MM.1S (cell line): ENCODE measurements at regions not wholly inside any gene's neighbourhood (a gene's known extent, or its start where the extent isn't known, plus 50 kb on each side); places are given as distances from the start of the nearest gene placed in this dataset.

Experiments
- DNase-seq: peaks from one replicate; pipeline ENCODE4 v3.0.0-alpha.2; 2015
- H2AFZ ChIP-seq: fragments of 300-600 bp; sonication (generic); 2 replicates; pipeline ENCODE4 v1.6.0; 2016; ENCODE audit warnings: antibody characterized with exemption, low read length
- H3F3A ChIP-seq: fragments of 300-600 bp; sonication (generic); 2 replicates; pipeline ENCODE4 v1.6.1; 2016; ENCODE audit warnings: mild to moderate bottlenecking, antibody characterized with exemption, low read length, moderate library complexity, mixed read lengths; ENCODE audit not compliant: insufficient read depth
- H3K27ac ChIP-seq: fragments of 300-600 bp; sonication (generic); 2 replicates; pipeline ENCODE4 v1.5.1; 2016; ENCODE audit warnings: mild to moderate bottlenecking, low read length
- H3K27me3 ChIP-seq: fragments of 300-600 bp; sonication (generic); replicated peaks from 2 replicates; pipeline ENCODE4 v1.6.0; 2016; ENCODE audit warnings: low read length; ENCODE audit not compliant: insufficient read depth
- H3K36me3 ChIP-seq: fragments of 300-600 bp; sonication (generic); replicated peaks from 2 replicates; pipeline ENCODE4 v1.6.1; 2016; ENCODE audit warnings: mild to moderate bottlenecking, low read length, mixed read lengths; ENCODE audit not compliant: insufficient read depth
- H3K4me1 ChIP-seq: fragments of 300-600 bp; sonication (generic); 2 replicates; pipeline ENCODE4 v1.6.1; 2016; ENCODE audit warnings: low read length, mixed read lengths
- H3K4me2 ChIP-seq: fragments of 300-600 bp; sonication (generic); 2 replicates; pipeline ENCODE4 v1.6.0; 2016; ENCODE audit warnings: low read depth, low read length
- H3K4me3 ChIP-seq: fragments of 300-600 bp; sonication (generic); 2 replicates; pipeline ENCODE4 v1.5.1; 2016; ENCODE audit warnings: low read length, mixed read lengths
- H3K79me2 ChIP-seq: fragments of 300-600 bp; sonication (generic); 2 replicates; pipeline ENCODE4 v1.6.1; 2016; ENCODE audit warnings: mixed run types, low read length, mixed read lengths
- H3K9ac ChIP-seq: fragments of 300-600 bp; sonication (generic); 2 replicates; pipeline ENCODE4 v1.6.1; 2016; ENCODE audit warnings: low read length, mixed read lengths
- H3K9me2 ChIP-seq: fragments of 300-600 bp; sonication (generic); replicated peaks from 2 replicates; pipeline ENCODE4 v1.6.1; 2016; ENCODE audit warnings: mild to moderate bottlenecking, low read length, mixed read lengths; ENCODE audit not compliant: insufficient read depth
- H3K9me3 ChIP-seq: fragments of 300-600 bp; sonication (generic); replicated peaks from 2 replicates; pipeline ENCODE4 v1.6.1; 2016; ENCODE audit warnings: mild to moderate bottlenecking, low read length, mixed read lengths; ENCODE audit not compliant: insufficient read depth
- H4K20me1 ChIP-seq: fragments of 300-600 bp; sonication (generic); 2 replicates; pipeline ENCODE4 v1.6.1; 2016; ENCODE audit warnings: mild to moderate bottlenecking, low read length, moderate library complexity, mixed read lengths; ENCODE audit not compliant: insufficient read depth
- CTCF ChIP-seq: fragments of 300-600 bp; sonication (generic); IDR thresholded peaks from 2 replicates; pipeline ENCODE4 v1.5.1; 2016; ENCODE audit warnings: antibody characterized with exemption, low read length, mixed read lengths
- EZH2 ChIP-seq: fragments of 300-600 bp; sonication (generic); optimal IDR thresholded peaks from 2 replicates; pipeline ENCODE3; 2017; ENCODE audit warnings: low read depth, mild to moderate bottlenecking, antibody characterized with exemption, low read length, mixed read lengths
- EZH2phosphoT487 ChIP-seq: fragments of 300-600 bp; sonication (generic); IDR thresholded peaks from 2 replicates; pipeline ENCODE4 v1.6.1; 2018; ENCODE audit warnings: antibody characterized with exemption, low read length

DNA sequence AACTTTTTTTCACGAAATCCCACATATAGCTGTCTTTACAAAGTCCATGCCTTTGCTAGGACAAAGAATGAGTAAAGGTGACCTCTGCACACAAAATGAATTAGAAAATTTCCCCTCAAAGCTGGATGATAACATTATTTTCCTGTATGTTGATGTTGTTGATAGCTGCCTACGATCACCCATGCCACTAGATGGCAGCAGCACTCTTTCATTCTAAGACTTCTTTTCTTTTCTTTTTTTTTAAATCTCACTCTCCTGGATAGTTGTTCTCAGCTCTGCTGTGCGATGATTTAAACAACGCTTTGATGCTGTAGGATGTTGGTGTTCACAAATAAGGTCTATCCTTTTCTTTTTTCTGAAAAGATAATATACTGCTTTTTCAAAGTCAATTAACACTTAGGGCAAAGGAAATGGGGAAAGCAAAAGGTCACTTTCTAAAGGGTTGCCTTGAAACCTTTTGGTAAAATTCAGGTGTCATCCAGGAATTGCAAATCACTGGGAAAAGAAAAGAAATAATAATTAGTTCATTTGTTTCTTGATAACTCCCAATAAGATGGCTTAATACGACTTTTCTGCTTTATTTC lies 266.8 kb downstream of the C4orf33 start:
- Histone ChIP-seq H2AFZ (no peak overlapping the region), H3K9ac (no peak overlapping the region), H3K79me2 (no peaks in the 10 kb centered on the region), H3K27me3 (no peaks in the 10 kb centered on the region), H4K20me1 (no peaks in the 10 kb centered on the region), H3F3A (0 out of 2 replicates have a peak, but pooled peaks cover 6% of the 10 kb centered on the region), H3K9me3 (no peaks in the 10 kb centered on the region), H3K4me1 (peaks cover 20% of the 10 kb centered on the region), H3K36me3 (no peaks in the 10 kb centered on the region), H3K9me2 (no peaks in the 10 kb centered on the region), H3K4me2 (no peak overlapping the region), H3K4me3 (no peak overlapping the region), H3K27ac (no peak overlapping the region)
- DNase-seq, result peak; percentile 72
- TF ChIP-seq EZH2phosphoT487 (no peak), CTCF (peak; percentile 87)

GRCh38 chr4:129364747-129365452 lies 268.9 kb downstream of the C4orf33 start:
- DNase-seq, result no peak
- Histone ChIP-seq H2AFZ (no peak overlapping the region), H3K4me3 (no peak overlapping the region), H3K9me3 (no peaks in the 10 kb centered on the region), H3K36me3 (no peaks in the 10 kb centered on the region), H4K20me1 (no peaks in the 10 kb centered on the region), H3K27ac (no peak overlapping the region), H3K27me3 (no peaks in the 10 kb centered on the region), H3K4me2 (no peak overlapping the region), H3K9ac (no peak overlapping the region), H3F3A (no peaks in the 10 kb centered on the region), H3K79me2 (no peaks in the 10 kb centered on the region), H3K4me1 (no peaks in the 10 kb centered on the region), H3K9me2 (no peaks in the 10 kb centered on the region)
- TF ChIP-seq EZH2 (no peak), EZH2phosphoT487 (no peak), CTCF (no peak)

DNA sequence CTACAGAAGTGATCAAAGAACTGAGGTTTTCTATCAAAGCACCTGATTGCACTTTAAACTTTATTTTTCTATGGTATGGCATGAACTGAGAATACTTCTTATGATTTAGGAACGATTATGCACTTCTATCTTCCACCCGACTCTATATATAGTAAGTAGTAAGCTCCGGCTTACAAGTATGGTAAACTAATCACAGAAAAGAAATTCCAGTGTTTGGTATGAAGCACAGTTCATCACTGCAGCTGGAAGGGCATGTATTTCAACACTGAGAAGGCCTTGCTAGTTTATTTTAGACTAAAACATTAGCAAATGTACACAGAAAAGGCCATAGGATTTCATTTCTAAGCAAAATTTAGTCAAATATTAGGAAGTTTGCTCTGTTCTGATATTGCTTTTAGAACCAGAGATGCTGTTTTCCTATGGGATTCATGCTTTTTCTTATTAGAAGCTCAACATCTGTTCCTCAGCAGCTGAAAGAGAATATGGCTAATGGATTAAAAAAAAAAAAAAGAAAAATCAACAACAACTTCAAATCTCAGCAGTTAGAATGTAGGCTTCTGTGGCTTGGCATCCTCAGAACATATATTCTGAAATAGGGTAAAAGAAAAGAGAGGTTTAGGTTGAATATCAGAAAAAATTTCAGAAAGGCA lies 273.5 kb downstream of the C4orf33 start:
- Histone ChIP-seq H4K20me1 (no peaks in the 10 kb centered on the region), H3K4me1 (no peaks in the 10 kb centered on the region), H3K9me2 (no peaks in the 10 kb centered on the region), H2AFZ (no peak overlapping the region), H3F3A (no peaks in the 10 kb centered on the region), H3K36me3 (no peaks in the 10 kb centered on the region), H3K4me2 (no peak overlapping the region), H3K4me3 (no peak overlapping the region), H3K79me2 (no peaks in the 10 kb centered on the region), H3K9me3 (no peaks in the 10 kb centered on the region), H3K27ac (no peak overlapping the region), H3K27me3 (no peaks in the 10 kb centered on the region), H3K9ac (no peak overlapping the region)
- TF ChIP-seq EZH2 (no peak), EZH2phosphoT487 (no peak), CTCF (no peak)
- DNase-seq, result no peak
